H9 (cell line): ENCODE measurements at regions not wholly inside any gene's neighbourhood (a gene's known extent, or its start where the extent isn't known, plus 50 kb on each side); places are given as distances from the start of the nearest gene placed in this dataset.

Source experiments
- DNase-seq: peaks from one replicate; pipeline ENCODE4 v3.0.0-alpha.2; 2017
- H2AFZ ChIP-seq: one replicate; pipeline ENCODE4 v1.6.1; 2013; ENCODE audit warnings: mild to moderate bottlenecking, low read length, control low read depth, moderate library complexity
- H2AK5ac ChIP-seq: 2 replicates; pipeline ENCODE4 v1.6.1; 2013; ENCODE audit warnings: low read length, control low read depth, mixed read lengths; ENCODE audit not compliant: insufficient read length
- H2BK120ac ChIP-seq: one replicate; pipeline ENCODE4 v1.6.1; 2013; ENCODE audit warnings: low read depth, mild to moderate bottlenecking, low read length, control low read depth, inconsistent platforms; ENCODE audit not compliant: poor library complexity, severe bottlenecking
- H2BK12ac ChIP-seq: 2 replicates; pipeline ENCODE4 v1.6.1; 2013; ENCODE audit warnings: low read length, control low read depth, mixed read lengths, low read depth; ENCODE audit not compliant: insufficient read length
- H2BK15ac ChIP-seq: 2 replicates; pipeline ENCODE4 v1.6.1; 2013; ENCODE audit warnings: low read depth, low read length, control low read depth
- H2BK20ac ChIP-seq: one replicate; pipeline ENCODE4 v1.6.1; 2013; ENCODE audit warnings: low read depth, mild to moderate bottlenecking, low read length, control low read depth, inconsistent platforms; ENCODE audit not compliant: poor library complexity, severe bottlenecking
- H2BK5ac ChIP-seq: 2 replicates; pipeline ENCODE4 v1.6.1; 2013; ENCODE audit warnings: low read length, control low read depth, mixed read lengths; ENCODE audit not compliant: insufficient read length
- H3K14ac ChIP-seq: 2 replicates; pipeline ENCODE4 v1.6.1; 2013; ENCODE audit warnings: low read length, control low read depth; ENCODE audit not compliant: insufficient read depth
- H3K18ac ChIP-seq: 2 replicates; pipeline ENCODE4 v1.6.1; 2013; ENCODE audit warnings: low read depth, mild to moderate bottlenecking, mixed read lengths, low read length, control low read depth; ENCODE audit not compliant: insufficient read length
- H3K23ac ChIP-seq: 2 replicates; pipeline ENCODE4 v1.6.1; 2013; ENCODE audit warnings: low read length, control low read depth, mixed read lengths, low read depth; ENCODE audit not compliant: insufficient read length
- H3K23me2 ChIP-seq: 2 replicates; pipeline ENCODE4 v1.6.1; 2013; ENCODE audit warnings: low read depth, mild to moderate bottlenecking, mixed read lengths, low read length, control low read depth; ENCODE audit not compliant: insufficient read length, poor library complexity, severe bottlenecking
- H3K27ac ChIP-seq: 2 replicates; pipeline ENCODE4 v1.5.1; 2013; ENCODE audit warnings: low read length, control low read depth, mixed read lengths, low read depth; ENCODE audit not compliant: insufficient read length
- H3K27me3 ChIP-seq: 2 replicates; pipeline ENCODE4 v1.6.1; 2013; ENCODE audit warnings: low read length, control low read depth, inconsistent platforms; ENCODE audit not compliant: insufficient read depth
- H3K4ac ChIP-seq: 2 replicates; pipeline ENCODE4 v1.6.1; 2013; ENCODE audit warnings: low read depth, mild to moderate bottlenecking, control low read depth, inconsistent platforms, low read length, moderate library complexity
- H3K4me1 ChIP-seq: 2 replicates; pipeline ENCODE4 v1.6.1; 2013; ENCODE audit warnings: low read length, control low read depth, inconsistent platforms; ENCODE audit not compliant: insufficient read depth
- H3K4me2 ChIP-seq: 2 replicates; pipeline ENCODE4 v1.6.1; 2013; ENCODE audit warnings: low read length, control low read depth, mixed read lengths; ENCODE audit not compliant: insufficient read length, insufficient read depth
- H3K56ac ChIP-seq: 2 replicates; pipeline ENCODE4 v1.6.1; 2013; ENCODE audit warnings: low read depth, mild to moderate bottlenecking, mixed read lengths, low read length, control low read depth; ENCODE audit not compliant: insufficient read length
- H3K79me1 ChIP-seq: 2 replicates; pipeline ENCODE4 v1.6.1; 2013; ENCODE audit warnings: low read depth, mild to moderate bottlenecking, moderate library complexity, low read length, control low read depth, inconsistent platforms; ENCODE audit not compliant: insufficient read depth, poor library complexity, severe bottlenecking
- H3K79me2 ChIP-seq: 2 replicates; pipeline ENCODE4 v1.6.1; 2013; ENCODE audit warnings: low read length, control low read depth, inconsistent platforms; ENCODE audit not compliant: insufficient read depth
- H3K9ac ChIP-seq: 2 replicates; pipeline ENCODE4 v1.6.1; 2013; ENCODE audit warnings: low read length, control low read depth, mixed read lengths; ENCODE audit not compliant: insufficient read length; ENCODE audit errors: extremely low read depth
- H3K9me3 ChIP-seq: one replicate; pipeline ENCODE4 v1.6.1; 2013; ENCODE audit warnings: low read depth, low read length, inconsistent platforms; ENCODE audit not compliant: control insufficient read depth
- H3T11ph ChIP-seq: one replicate; pipeline ENCODE4 v1.6.1; 2013; ENCODE audit warnings: mild to moderate bottlenecking, low read length, control low read depth, inconsistent platforms
- H4K20me1 ChIP-seq: one replicate; pipeline ENCODE4 v1.6.1; 2013; ENCODE audit not compliant: control insufficient read depth, insufficient read length, insufficient read depth
- H4K5ac ChIP-seq: 2 replicates; pipeline ENCODE4 v1.6.1; 2013; ENCODE audit warnings: low read depth, mild to moderate bottlenecking, mixed read lengths, low read length, control low read depth; ENCODE audit not compliant: insufficient read length
- H4K8ac ChIP-seq: replicated peaks from 2 replicates; pipeline ENCODE4 v1.6.1; 2013; ENCODE audit warnings: low read length, control low read depth, mixed read lengths, low read depth; ENCODE audit not compliant: insufficient read length
- H4K91ac ChIP-seq: 2 replicates; pipeline ENCODE4 v1.6.1; 2013; ENCODE audit warnings: low read depth, mild to moderate bottlenecking, moderate library complexity, mixed read lengths, low read length, control low read depth; ENCODE audit not compliant: insufficient read length
- H3K27ac Mint-ChIP-seq, 3 experiments: 2 replicates in 2 of 3; 3 replicates in 1 of 3; pipeline ENCODE4 v1.8.0; 2020 to 2021; ENCODE audit warnings: mixed read lengths in 3 of 3, mild to moderate bottlenecking in 1 of 3, moderate library complexity in 1 of 3
- H3K27me3 Mint-ChIP-seq: 2 replicates; pipeline ENCODE4 v1.8.0; 2021; ENCODE audit warnings: low read depth, mild to moderate bottlenecking, moderate library complexity, mixed read lengths
- H3K36me3 Mint-ChIP-seq, 3 experiments: 2 replicates in 2 of 3; 3 replicates in 1 of 3; pipeline ENCODE4 v1.8.0; 2020 to 2021; ENCODE audit warnings: low read depth in 3 of 3, mixed read lengths in 3 of 3; ENCODE audit not compliant: insufficient read depth in 1 of 3
- H3K4me1 Mint-ChIP-seq, 2 experiments: 2 replicates each; pipeline ENCODE4 v1.8.0; 2020; ENCODE audit warnings: mixed read lengths in 2 of 2
- H3K4me3 Mint-ChIP-seq, 2 experiments: 2 replicates in 1 of 2; 3 replicates in 1 of 2; pipeline ENCODE4 v1.8.0; 2020 to 2021; ENCODE audit warnings: mild to moderate bottlenecking in 2 of 2, mixed read lengths in 2 of 2, moderate library complexity in 1 of 2
- H3K9me3 Mint-ChIP-seq, 2 experiments: 2 replicates in 1 of 2; 3 replicates in 1 of 2; pipeline ENCODE4 v1.8.0; 2020; ENCODE audit warnings: mild to moderate bottlenecking in 2 of 2, mixed read lengths in 2 of 2, moderate library complexity in 1 of 2
- CTCF ChIP-seq: fragments of 200-600 bp; sonication (generic); conservative IDR thresholded peaks from 3 replicates; pipeline ENCODE4 v1.8.0; 2021; ENCODE audit warnings: antibody characterized with exemption, mild to moderate bottlenecking
- WGBS: extraction: QIAGEN DNeasy Blood & Tissue Kit; methylation state at CpG from one replicate; pipeline ENCODE4 v1.1.7; 2013; ENCODE audit warnings: missing lambda C conversion rate, low lambda C conversion rate, mixed read lengths; ENCODE audit not compliant: insufficient read length; ENCODE audit errors: extremely low coverage; 5-methylcytosine and 5-hydroxymethylcytosine counted together

- Histone ChIP-seq H3K4me2 (no peak overlapping the region), H3K23ac (no peak overlapping the region), H4K20me1 (no peaks in the 10 kb centered on the region), H4K5ac (no peak overlapping the region), H2BK120ac (no peak overlapping the region), H3K9ac (no peak overlapping the region), H2AFZ (no peak overlapping the region), H2AK5ac (no peak overlapping the region), H3K4me1 (no peaks in the 10 kb centered on the region; the same call in 1 of the 2 replicates), H3K27ac (no peak overlapping the region), H3K4ac (no peak overlapping the region), H3T11ph (no peak overlapping the region), H3K14ac (no peak overlapping the region), H3K23me2 (no peaks in the 10 kb centered on the region), H3K9me3 (no peaks in the 10 kb centered on the region), H2BK12ac (no peak overlapping the region), H4K91ac (no peak overlapping the region), H4K8ac (no peak overlapping the region), H2BK5ac (no peak overlapping the region), H3K27me3 (no peaks in the 10 kb centered on the region), H2BK15ac (no peak overlapping the region), H3K79me1 (no peaks in the 10 kb centered on the region), H2BK20ac (no peak overlapping the region), H3K56ac (no peak overlapping the region), H3K18ac (no peak overlapping the region), H3K79me2 (no peaks in the 10 kb centered on the region)
- no peaks in the 10 kb centered on the region for H3K9me3 Mint-ChIP-seq
- DNase-seq, result no peak
- H3K27me3 Mint-ChIP-seq, result no peaks in the 10 kb centered on the region
- no peak overlapping the region for H3K27ac Mint-ChIP-seq
- H3K4me1 Mint-ChIP-seq, result no peaks in the 10 kb centered on the region
- TF ChIP-seq CTCF, result no peak
- H3K4me3 Mint-ChIP-seq, result no peak overlapping the region
- no CpG with 5 or more reads among the region's 4 CpGs for WGBS
- H3K36me3 Mint-ChIP-seq, result no peaks in the 10 kb centered on the region
Observed at GRCh38 chr20:11588875-11589274, 328.8 kb upstream of the BTBD3 start.
